Mesenchymal stem cell (in vitro differentiated cells and primary cell): ENCODE measurements at regions not wholly inside any gene's neighbourhood (a gene's known extent, or its start where the extent isn't known, plus 50 kb on each side); places are given as distances from the start of the nearest gene placed in this dataset.
A peak's percentile ranks its signal among the peaks of the same experiment; 100 is the strongest.

Experiments used
- DNase-seq: peaks from one replicate; pipeline ENCODE4 v3.0.0-alpha.2; 2013
- H2AFZ ChIP-seq: one replicate; pipeline ENCODE4 v1.6.1; 2013; ENCODE audit warnings: low read depth, mild to moderate bottlenecking, control low read depth, inconsistent platforms, low read length, moderate library complexity
- H2AK5ac ChIP-seq: 2 replicates; pipeline ENCODE4 v1.6.1; 2013; ENCODE audit warnings: low read length, moderate library complexity, mild to moderate bottlenecking, inconsistent platforms; ENCODE audit not compliant: severe bottlenecking
- H2BK120ac ChIP-seq: one replicate; pipeline ENCODE4 v1.6.1; 2013; ENCODE audit warnings: low read depth, mild to moderate bottlenecking, inconsistent platforms, low read length, moderate library complexity
- H2BK12ac ChIP-seq, 2 experiments: one replicate each; pipeline ENCODE4 v1.6.1; 2013; ENCODE audit warnings: inconsistent platforms in 2 of 2, low read length in 2 of 2, mild to moderate bottlenecking in 2 of 2, moderate library complexity in 2 of 2, control low read depth in 1 of 2
- H2BK15ac ChIP-seq: one replicate; pipeline ENCODE4 v1.6.1; 2013; ENCODE audit warnings: mild to moderate bottlenecking, low read depth, inconsistent platforms; ENCODE audit not compliant: poor library complexity, severe bottlenecking
- H2BK5ac ChIP-seq: 2 replicates; pipeline ENCODE4 v1.6.1; 2013; ENCODE audit warnings: low read depth, mild to moderate bottlenecking, low read length, control low read depth, inconsistent platforms; ENCODE audit not compliant: poor library complexity, severe bottlenecking
- H3K14ac ChIP-seq, 2 experiments: one replicate each; pipeline ENCODE4 v1.6.1; 2013; ENCODE audit warnings: inconsistent platforms in 2 of 2, low read length in 2 of 2, control low read depth in 1 of 2, mild to moderate bottlenecking in 1 of 2, moderate library complexity in 1 of 2
- H3K18ac ChIP-seq, 2 experiments: one replicate each; pipeline ENCODE4 v1.6.1; 2013; ENCODE audit warnings: inconsistent platforms in 2 of 2, low read length in 2 of 2, control low read depth in 1 of 2, low read depth in 1 of 2, mild to moderate bottlenecking in 1 of 2
- H3K23ac ChIP-seq, 2 experiments: one replicate each; pipeline ENCODE4 v1.6.1; 2013; ENCODE audit warnings: inconsistent platforms in 2 of 2, low read length in 2 of 2, mild to moderate bottlenecking in 2 of 2, moderate library complexity in 2 of 2, control low read depth in 1 of 2
- H3K27ac ChIP-seq: 2 replicates; pipeline ENCODE4 v1.5.1; 2013; ENCODE audit warnings: mild to moderate bottlenecking, moderate library complexity, low read length, control low read depth, inconsistent platforms; ENCODE audit not compliant: poor library complexity, severe bottlenecking
- H3K27me3 ChIP-seq, 2 experiments: 2 replicates each; pipeline versions ENCODE4 v1.6.1 to v1.7.0; 2013; ENCODE audit warnings: low read length in 2 of 2, mild to moderate bottlenecking in 2 of 2, moderate library complexity in 2 of 2, control low read depth in 1 of 2, inconsistent platforms in 1 of 2; ENCODE audit not compliant: control insufficient read depth in 1 of 2, insufficient read depth in 1 of 2
- H3K36me3 ChIP-seq, 2 experiments: 2 replicates each; pipeline versions ENCODE4 v1.6.1 to v1.7.0; 2013; ENCODE audit warnings: low read length in 2 of 2, control low read depth in 1 of 2, inconsistent platforms in 1 of 2, low read depth in 1 of 2, mild to moderate bottlenecking in 1 of 2; ENCODE audit not compliant: insufficient read depth in 2 of 2, control insufficient read depth in 1 of 2
- H3K4ac ChIP-seq, 2 experiments: one replicate each; pipeline ENCODE4 v1.6.1; 2013; ENCODE audit warnings: inconsistent platforms in 2 of 2, low read length in 2 of 2, mild to moderate bottlenecking in 2 of 2, moderate library complexity in 2 of 2, control low read depth in 1 of 2, low read depth in 1 of 2
- H3K4me1 ChIP-seq: 2 replicates; pipeline ENCODE4 v1.6.1; 2013; ENCODE audit warnings: low read depth, low read length, control low read depth; ENCODE audit not compliant: control insufficient read depth, insufficient read depth
- H3K4me2 ChIP-seq: 2 replicates; pipeline ENCODE4 v1.6.1; 2013; ENCODE audit warnings: low read length, mild to moderate bottlenecking, inconsistent platforms; ENCODE audit not compliant: poor library complexity, severe bottlenecking
- H3K4me3 ChIP-seq, 2 experiments: 2 replicates each; pipeline versions ENCODE4 v1.5.1 to v1.7.0; 2013; ENCODE audit warnings: low read length in 2 of 2, mild to moderate bottlenecking in 2 of 2, control low read depth in 1 of 2, low read depth in 1 of 2; ENCODE audit not compliant: insufficient read depth in 1 of 2
- H3K79me1 ChIP-seq: replicated peaks from 2 replicates; pipeline ENCODE4 v1.6.1; 2013; ENCODE audit warnings: mild to moderate bottlenecking, control low read depth, low read length, inconsistent platforms; ENCODE audit not compliant: poor library complexity, severe bottlenecking
- H3K9ac ChIP-seq: 2 replicates; pipeline ENCODE4 v1.7.0; 2013; ENCODE audit warnings: mild to moderate bottlenecking, low read length, moderate library complexity
- H3K9me3 ChIP-seq: 2 replicates; pipeline ENCODE4 v1.7.0; 2013; ENCODE audit warnings: mild to moderate bottlenecking, low read length; ENCODE audit not compliant: control insufficient read depth
- H4K8ac ChIP-seq: one replicate; pipeline ENCODE4 v1.6.1; 2013; ENCODE audit warnings: inconsistent platforms, mild to moderate bottlenecking, low read length, moderate library complexity
- H4K91ac ChIP-seq: one replicate; pipeline ENCODE4 v1.6.1; 2013; ENCODE audit warnings: mild to moderate bottlenecking, low read length, inconsistent platforms
- WGBS: methylation state at CpG from one replicate; pipeline ENCODE4 v1.1.7; 2013; ENCODE audit warnings: mixed read lengths; 5-methylcytosine and 5-hydroxymethylcytosine counted together

- no peak overlapping the region for H2BK12ac ChIP-seq
- peak; percentile 25 for DNase-seq
- no peaks in the 10 kb centered on the region for H3K36me3 ChIP-seq
- no peak overlapping the region for H4K8ac ChIP-seq
- H3K79me1 ChIP-seq = no peaks in the 10 kb centered on the region
- H2BK120ac ChIP-seq = no peak overlapping the region
- 94% methylated on average over 2 of the region's 2 CpGs for WGBS
- H3K14ac ChIP-seq = no peak overlapping the region
- no peak overlapping the region for H2AK5ac ChIP-seq
- no peak overlapping the region for H3K4me2 ChIP-seq
- no peak overlapping the region for H3K27ac ChIP-seq
- no peaks in the 10 kb centered on the region for H3K9me3 ChIP-seq
- no peak overlapping the region for H3K23ac ChIP-seq
- no peak overlapping the region for H3K4me3 ChIP-seq
- no peaks in the 10 kb centered on the region for H3K4me1 ChIP-seq
- H3K9ac ChIP-seq = no peak overlapping the region
- H2BK5ac ChIP-seq = no peak overlapping the region
- peaks cover 0 to 4% of the 10 kb centered on the region in 2 experiments for H3K27me3 ChIP-seq
- no peak overlapping the region for H2BK15ac ChIP-seq
- no peak overlapping the region for H2AFZ ChIP-seq
- no peak overlapping the region for H3K18ac ChIP-seq
- H4K91ac ChIP-seq = no peak overlapping the region
- H3K4ac ChIP-seq = no peak overlapping the region
These were observed 86.2 kb upstream of the ZBTB18 start for GRCh38 chr1:243964915-243965314.

- 98% methylated on average over 2 of the region's 3 CpGs for WGBS
- no peaks in the 10 kb centered on the region for H3K36me3 ChIP-seq
- no peak overlapping the region for H3K14ac ChIP-seq
These were observed 87.5 kb upstream of the ZBTB18 start for GRCh38 chr1:243963571-243963970.

GRCh38 chr1:243962541-243962940 is 88.5 kb upstream of the ZBTB18 start:
- H2AK5ac ChIP-seq = no peak overlapping the region
- no peak overlapping the region for H3K14ac ChIP-seq
- no peaks in the 10 kb centered on the region for H3K36me3 ChIP-seq
- H3K27ac ChIP-seq = no peak overlapping the region
- no peak overlapping the region for H2BK120ac ChIP-seq
- H4K91ac ChIP-seq = no peak overlapping the region
- no peak overlapping the region for H3K4ac ChIP-seq
- no peak overlapping the region for H3K18ac ChIP-seq
- H3K23ac ChIP-seq = no peak overlapping the region
- 89% methylated on average over 3 of the region's 3 CpGs for WGBS
- H3K9ac ChIP-seq = no peak overlapping the region
- no peak overlapping the region for H4K8ac ChIP-seq
- H3K4me1 ChIP-seq = peaks cover 2% of the 10 kb centered on the region
- no peak overlapping the region for H3K4me2 ChIP-seq
- no peak for DNase-seq
- H2BK12ac ChIP-seq = no peak overlapping the region
- H2BK5ac ChIP-seq = no peak overlapping the region
- H2AFZ ChIP-seq = no peak overlapping the region
- H3K4me3 ChIP-seq = no peak overlapping the region
- no peak overlapping the region for H2BK15ac ChIP-seq
- no peaks in the 10 kb centered on the region for H3K9me3 ChIP-seq
- H3K27me3 ChIP-seq = peaks cover 0 to 5% of the 10 kb centered on the region in 2 experiments
- no peaks in the 10 kb centered on the region for H3K79me1 ChIP-seq

More at GRCh38 chr1:243963571-243963970, 87.5 kb upstream of the ZBTB18 start:
- no peak overlapping the region for H2AK5ac ChIP-seq
- H3K18ac ChIP-seq = no peak overlapping the region
- H3K4me1 ChIP-seq = no peaks in the 10 kb centered on the region
- no peak overlapping the region for H3K23ac ChIP-seq
- H3K79me1 ChIP-seq = no peaks in the 10 kb centered on the region
- no peak overlapping the region for H3K9ac ChIP-seq
- H3K27me3 ChIP-seq = peaks cover 0 to 5% of the 10 kb centered on the region in 2 experiments
- no peak overlapping the region for H3K4me3 ChIP-seq
- no peak overlapping the region for H2AFZ ChIP-seq
- no peak overlapping the region for H2BK12ac ChIP-seq
- H2BK120ac ChIP-seq = no peak overlapping the region
- H2BK15ac ChIP-seq = no peak overlapping the region
- H3K4ac ChIP-seq = no peak overlapping the region
- no peak overlapping the region for H2BK5ac ChIP-seq
- H3K27ac ChIP-seq = no peak overlapping the region
- no peak overlapping the region for H3K4me2 ChIP-seq
- H3K9me3 ChIP-seq = no peaks in the 10 kb centered on the region
- DNase-seq = no peak
- no peak overlapping the region for H4K8ac ChIP-seq
- no peak overlapping the region for H4K91ac ChIP-seq

- WGBS = 91% methylated on average over 2 of the region's 2 CpGs
- Histone ChIP-seq H3K36me3 (no peaks in the 10 kb centered on the region), H3K4ac (no peak overlapping the region)
These were observed 91.1 kb upstream of the ZBTB18 start for GRCh38 chr1:243959998-243960397.

More at GRCh38 chr1:243959998-243960397, 91.1 kb upstream of the ZBTB18 start:
- H3K18ac ChIP-seq = no peak overlapping the region
- H3K14ac ChIP-seq = no peak overlapping the region
- no peak overlapping the region for H3K4me3 ChIP-seq
- no peak overlapping the region for H2AFZ ChIP-seq
- H2BK120ac ChIP-seq = no peak overlapping the region
- peaks cover 0 to 5% of the 10 kb centered on the region in 2 experiments for H3K27me3 ChIP-seq
- no peak overlapping the region for H4K91ac ChIP-seq
- H2BK15ac ChIP-seq = no peak overlapping the region
- no peak for DNase-seq
- no peaks in the 10 kb centered on the region for H3K9me3 ChIP-seq
- H3K4me1 ChIP-seq = peaks cover 2% of the 10 kb centered on the region
- H2BK5ac ChIP-seq = no peak overlapping the region
- H3K4me2 ChIP-seq = no peak overlapping the region
- H2BK12ac ChIP-seq = no peak overlapping the region
- no peak overlapping the region for H3K9ac ChIP-seq
- no peak overlapping the region for H3K23ac ChIP-seq
- no peak overlapping the region for H4K8ac ChIP-seq
- no peaks in the 10 kb centered on the region for H3K79me1 ChIP-seq
- no peak overlapping the region for H2AK5ac ChIP-seq
- H3K27ac ChIP-seq = no peak overlapping the region
